Chondrocyte (in vitro differentiated cells): ENCODE measurements at regions not wholly inside any gene's neighbourhood (a gene's known extent, or its start where the extent isn't known, plus 50 kb on each side); places are given as distances from the start of the nearest gene placed in this dataset.

Experiments used
- DNase-seq: peaks from one replicate; pipeline ENCODE4 v3.0.0; 2021; ENCODE audit warnings: mixed read lengths, low spot score
- H3K27ac Mint-ChIP-seq: one replicate; pipeline ENCODE4 v1.8.0; 2021; ENCODE audit warnings: mild to moderate bottlenecking, moderate library complexity, mixed read lengths; ENCODE audit not compliant: unreplicated experiment
- H3K27me3 Mint-ChIP-seq: 2 replicates; pipeline ENCODE4 v1.8.0; 2021; ENCODE audit warnings: low read depth, mixed read lengths
- H3K36me3 Mint-ChIP-seq: 2 replicates; pipeline ENCODE4 v1.8.0; 2021; ENCODE audit warnings: low read depth, mixed read lengths
- H3K4me1 Mint-ChIP-seq: 2 replicates; pipeline ENCODE4 v1.8.0; 2021; ENCODE audit warnings: low read depth, mild to moderate bottlenecking, mixed read lengths
- H3K4me3 Mint-ChIP-seq: one replicate; pipeline ENCODE4 v1.8.0; 2021; ENCODE audit warnings: mild to moderate bottlenecking, moderate library complexity, mixed read lengths; ENCODE audit not compliant: unreplicated experiment
- H3K9me3 Mint-ChIP-seq: 2 replicates; pipeline ENCODE4 v1.8.0; 2021; ENCODE audit warnings: low read depth, mixed read lengths
- TF ChIP-seq, protein P1 (sequence below): fragments of 200-600 bp; sonication (generic); IDR thresholded peaks from 2 replicates; pipeline ENCODE4 v1.5.0; 2021; ENCODE audit warnings: antibody characterized with exemption, mild to moderate bottlenecking, moderate library complexity

GRCh38 chr10:80921032-80921431, 383.3 kb downstream of the SH2D4B start:
- no peaks in the 10 kb centered on the region for H3K4me1 Mint-ChIP-seq
- no peak overlapping the region for H3K4me3 Mint-ChIP-seq
- H3K27me3 Mint-ChIP-seq, result peaks cover 19% of the 10 kb centered on the region
- no peaks in the 10 kb centered on the region for H3K36me3 Mint-ChIP-seq
- no peak for DNase-seq
- H3K27ac Mint-ChIP-seq, result no peak overlapping the region
- TF ChIP-seq, protein P1, sequence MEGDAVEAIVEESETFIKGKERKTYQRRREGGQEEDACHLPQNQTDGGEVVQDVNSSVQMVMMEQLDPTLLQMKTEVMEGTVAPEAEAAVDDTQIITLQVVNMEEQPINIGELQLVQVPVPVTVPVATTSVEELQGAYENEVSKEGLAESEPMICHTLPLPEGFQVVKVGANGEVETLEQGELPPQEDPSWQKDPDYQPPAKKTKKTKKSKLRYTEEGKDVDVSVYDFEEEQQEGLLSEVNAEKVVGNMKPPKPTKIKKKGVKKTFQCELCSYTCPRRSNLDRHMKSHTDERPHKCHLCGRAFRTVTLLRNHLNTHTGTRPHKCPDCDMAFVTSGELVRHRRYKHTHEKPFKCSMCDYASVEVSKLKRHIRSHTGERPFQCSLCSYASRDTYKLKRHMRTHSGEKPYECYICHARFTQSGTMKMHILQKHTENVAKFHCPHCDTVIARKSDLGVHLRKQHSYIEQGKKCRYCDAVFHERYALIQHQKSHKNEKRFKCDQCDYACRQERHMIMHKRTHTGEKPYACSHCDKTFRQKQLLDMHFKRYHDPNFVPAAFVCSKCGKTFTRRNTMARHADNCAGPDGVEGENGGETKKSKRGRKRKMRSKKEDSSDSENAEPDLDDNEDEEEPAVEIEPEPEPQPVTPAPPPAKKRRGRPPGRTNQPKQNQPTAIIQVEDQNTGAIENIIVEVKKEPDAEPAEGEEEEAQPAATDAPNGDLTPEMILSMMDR, result no peak
- H3K9me3 Mint-ChIP-seq, result no peaks in the 10 kb centered on the region

GRCh38 chr10:80924063-80924952, 386.6 kb downstream of the SH2D4B start:
- TF ChIP-seq, protein P1, result peak; percentile 90
- H3K36me3 Mint-ChIP-seq, result no peaks in the 10 kb centered on the region
- H3K4me3 Mint-ChIP-seq, result no peak overlapping the region
- no peaks in the 10 kb centered on the region for H3K4me1 Mint-ChIP-seq
- H3K9me3 Mint-ChIP-seq, result peaks cover 9% of the 10 kb centered on the region
- peaks cover 29% of the 10 kb centered on the region for H3K27me3 Mint-ChIP-seq
- DNase-seq, result no peak
- no peak overlapping the region for H3K27ac Mint-ChIP-seq

DNA sequence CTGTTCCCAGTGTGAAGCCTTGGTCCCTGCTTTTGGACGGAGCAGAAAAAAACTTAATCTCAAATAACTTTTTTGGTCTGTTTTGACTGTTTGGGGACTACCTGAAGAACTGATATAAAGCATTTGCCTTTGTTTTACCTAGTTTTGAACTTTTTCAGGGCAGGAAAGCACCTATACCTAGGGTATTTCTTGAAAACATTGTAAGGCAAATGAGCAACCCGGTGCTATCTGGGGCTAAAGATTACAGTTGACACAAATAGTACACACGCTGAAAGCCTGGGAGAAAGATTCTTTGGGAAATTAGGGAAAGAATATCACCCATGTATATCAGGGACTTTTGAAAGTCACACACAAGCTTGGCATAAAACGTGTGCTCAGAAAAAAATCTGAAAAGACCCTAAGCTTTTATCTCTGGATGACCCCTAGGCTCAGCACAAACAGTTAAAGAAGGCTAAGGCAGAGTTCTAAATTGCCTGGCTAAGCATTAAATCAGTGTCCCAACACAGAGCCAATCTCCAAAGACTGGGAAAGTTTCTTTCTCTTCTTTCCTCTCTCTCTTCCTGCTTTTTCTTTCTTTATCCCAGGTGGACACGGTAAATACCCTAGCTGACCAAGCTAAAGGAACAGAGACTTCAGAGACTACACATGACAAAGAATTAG, 389.8 kb downstream of the SH2D4B start:
- Mint-ChIP-seq H3K36me3 (no peaks in the 10 kb centered on the region), H3K4me1 (no peaks in the 10 kb centered on the region), H3K27me3 (peaks cover 26% of the 10 kb centered on the region), H3K27ac (no peak overlapping the region), H3K9me3 (peaks cover 9% of the 10 kb centered on the region), H3K4me3 (no peak overlapping the region)
- DNase-seq, result no peak
- TF ChIP-seq, protein P1, result no peak

DNA sequence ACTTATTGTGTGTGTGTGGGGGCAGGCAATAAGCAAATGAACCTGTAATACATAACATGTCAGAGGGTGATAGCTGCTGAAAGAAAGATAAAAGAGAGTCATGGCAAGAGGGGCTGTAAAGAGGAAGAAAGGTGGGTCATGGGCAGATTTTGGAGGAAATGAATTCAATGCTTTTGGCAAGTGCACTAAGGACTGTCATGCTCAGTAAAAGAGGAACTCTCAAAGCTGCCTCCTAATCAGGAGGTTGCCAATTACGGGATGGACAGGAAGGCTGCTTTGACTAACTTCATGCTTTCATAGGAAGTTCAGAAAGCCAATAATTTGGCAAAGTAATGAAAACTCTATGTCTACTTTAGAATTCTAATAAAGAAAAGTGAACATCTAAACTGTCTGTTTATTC, 401.2 kb downstream of the SH2D4B start:
- no peaks in the 10 kb centered on the region for H3K9me3 Mint-ChIP-seq
- H3K27me3 Mint-ChIP-seq, result peaks cover 6% of the 10 kb centered on the region
- TF ChIP-seq, protein P1, result no peak
- no peak overlapping the region for H3K4me3 Mint-ChIP-seq
- H3K4me1 Mint-ChIP-seq, result no peaks in the 10 kb centered on the region
- no peak for DNase-seq
- H3K36me3 Mint-ChIP-seq, result no peaks in the 10 kb centered on the region
- no peak overlapping the region for H3K27ac Mint-ChIP-seq

GRCh38 chr10:80945264-80945880, 407.7 kb downstream of the SH2D4B start:
- TF ChIP-seq, protein P1, result peak; percentile 55
- peaks cover 2% of the 10 kb centered on the region for H3K9me3 Mint-ChIP-seq
- DNase-seq, result no peak
- H3K4me3 Mint-ChIP-seq, result no peak overlapping the region
- H3K27ac Mint-ChIP-seq, result no peak overlapping the region
- H3K36me3 Mint-ChIP-seq, result no peaks in the 10 kb centered on the region
- H3K27me3 Mint-ChIP-seq, result peaks cover 4% of the 10 kb centered on the region
- no peaks in the 10 kb centered on the region for H3K4me1 Mint-ChIP-seq
